Heart left ventricle (tissue), 16 donors: ENCODE measurements at regions not wholly inside any gene's neighbourhood (a gene's known extent, or its start where the extent isn't known, plus 50 kb on each side); places are given as distances from the start of the nearest gene placed in this dataset.

ENCODE experiments used
- ATAC-seq, 4 donors: fragments of 200-7000 bp; cut with Tn5 transposase; one replicate each; pipeline ENCODE4 v1.9.1; 2020 to 2022; ENCODE audit warnings: moderate library complexity in 4 of 4, mild to moderate bottlenecking in 3 of 4, moderate number of reproducible peaks in 1 of 4
- DNase-seq, 5 donors: peaks; one replicate each; pipeline ENCODE4 v3.0.0-alpha.2; 2020
- H3K27ac ChIP-seq, 12 donors: fragments of 200-600 bp; sonication (generic) in 4 of 12; one replicate each; pipeline versions ENCODE4 v1.5.0 to v1.8.0; 2016 to 2022; ENCODE audit warnings: mild to moderate bottlenecking in 2 of 12
- H3K27me3 ChIP-seq, 9 donors: fragments of 200-600 bp; sonication (generic) in 2 of 9; one replicate each; pipeline versions ENCODE4 v1.5.1 to v1.8.0; 2016 to 2022; ENCODE audit warnings: mild to moderate bottlenecking in 3 of 9
- H3K36me3 ChIP-seq, 9 donors: fragments of 200-600 bp; sonication (generic) in 2 of 9; one replicate each; pipeline versions ENCODE4 v1.5.0 to v1.8.0; 2018 to 2022; ENCODE audit warnings: mild to moderate bottlenecking in 2 of 9
- H3K4me1 ChIP-seq, 12 donors: fragments of 200-600 bp; sonication (generic) in 4 of 12; one replicate each; pipeline versions ENCODE4 v1.5.0 to v1.8.0; 2016 to 2022; ENCODE audit warnings: mild to moderate bottlenecking in 3 of 12
- H3K4me3 ChIP-seq, 12 donors: fragments of 200-600 bp; sonication (generic) in 4 of 12; one replicate each; pipeline versions ENCODE4 v1.5.0 to v1.8.0; 2017 to 2022; ENCODE audit warnings: mild to moderate bottlenecking in 9 of 12, moderate library complexity in 4 of 12
- H3K9me3 ChIP-seq, 12 donors: fragments of 200-600 bp; sonication (generic) in 4 of 12; one replicate each; pipeline versions ENCODE4 v1.5.0 to v1.8.0; 2016 to 2022; ENCODE audit warnings: mild to moderate bottlenecking in 1 of 12
- POLR2A ChIP-seq, 2 donors: fragments of 450-650 bp; IDR thresholded peaks; one replicate each; pipeline ENCODE4 v1.6.1; 2017; ENCODE audit warnings: antibody characterized with exemption in 2 of 2, mild to moderate bottlenecking in 2 of 2, moderate library complexity in 2 of 2
- WGBS, 4 donors: extraction: QIAGEN DNeasy Blood & Tissue Kit in 2 of 4; methylation state at CpG; one replicate each; pipeline versions ENCODE4 v1.1.5 to v1.1.7; 2013 to 2018; 5-methylcytosine and 5-hydroxymethylcytosine counted together
- intact Hi-C, 10 donors: fragments of 100-400 bp; cut with DNase I; formaldehyde crosslinking; loops; one replicate each; pipeline versions ENCODE4 v1.11.1 to v1.14.2; 2022
- TF ChIP-seq, protein P1 (sequence below), 12 donors: fragments of 200-600 bp; sonication (generic) in 4 of 12; IDR thresholded peaks; one replicate each; pipeline versions ENCODE4 v1.5.0 to v1.8.0; 2018 to 2022; ENCODE audit warnings: antibody characterized with exemption in 12 of 12, mild to moderate bottlenecking in 5 of 12
- donor health status: ischemic (EF 13 %, LVEDD 7.1; RV severe dilation, severe dysfunction).
- donor health status: healthy with polysubstance abuse.
- donor health status: DM: no; HTN: yes; CAD: no.
- donor health status: DM: no; HTN: no; CAD: no.
- donor health status: ischemic (EF 25% LVEDD 6.9; RV normal size, moderate dysfunction).
- donor health status: ischemic (EF 25% LVEDD 5.7; RV mildly dilated, moderate dysfunction).
- donor health status: healthy.
- donor health status: DM: yes; HTN: yes; CAD: no.
- donor health status: ischemic (EF 35%, LVEDD 5.7; RV mildly dilated, moderate dysfunction).
- donor health status: nonischemic (EF 11% LVEDD 7.7; RV severe dilation, severe dysfunction).
- donor health status: DM: yes; HTN: yes; CAD: no.
- donor health status: PGD.
- donor health status: ischemic (EF 29% LVEDD 5.4; RV normal size, mild dysfunction).
- donor health status: nonischemic (EF 23%, LVEDD 6.1; RV moderate dilation, normal function).

DNA sequence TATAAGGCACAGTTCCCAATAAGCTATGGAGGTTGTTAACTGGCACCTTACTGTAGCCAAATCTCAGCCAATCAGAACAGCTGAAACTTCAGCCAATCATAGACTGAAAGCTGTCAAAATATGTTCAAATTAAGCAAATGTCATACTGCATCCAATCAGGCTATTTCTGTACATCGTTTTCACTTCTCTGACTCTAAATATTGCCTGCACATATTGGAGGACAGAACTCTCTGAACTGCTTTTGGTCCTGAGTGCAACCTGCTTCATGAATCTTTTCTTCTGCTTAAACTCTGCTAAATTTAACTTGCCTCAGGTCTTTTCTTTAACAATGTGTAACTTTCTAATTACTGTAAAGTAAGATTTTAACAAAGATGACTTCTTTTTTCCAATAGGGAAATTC is 1198.9 kb upstream of the PCDH7 start:
- DNase-seq (no peak), ATAC-seq (no peak)
- Histone ChIP-seq H3K27ac (no peak overlapping the region), H3K4me1 (no peaks in the 10 kb centered on the region), H3K9me3 (peaks cover 0 to 12% (median 0%) of the 10 kb centered on the region in 12 donors), H3K4me3 (no peak overlapping the region), H3K27me3 (no peaks in the 10 kb centered on the region), H3K36me3 (no peaks in the 10 kb centered on the region)
- WGBS, 4 donors: 79 to 86% (median 81%) methylated on average over 1 of the region's 1 CpG
- intact Hi-C loops: no loop called here
- TF ChIP-seq, protein P1, sequence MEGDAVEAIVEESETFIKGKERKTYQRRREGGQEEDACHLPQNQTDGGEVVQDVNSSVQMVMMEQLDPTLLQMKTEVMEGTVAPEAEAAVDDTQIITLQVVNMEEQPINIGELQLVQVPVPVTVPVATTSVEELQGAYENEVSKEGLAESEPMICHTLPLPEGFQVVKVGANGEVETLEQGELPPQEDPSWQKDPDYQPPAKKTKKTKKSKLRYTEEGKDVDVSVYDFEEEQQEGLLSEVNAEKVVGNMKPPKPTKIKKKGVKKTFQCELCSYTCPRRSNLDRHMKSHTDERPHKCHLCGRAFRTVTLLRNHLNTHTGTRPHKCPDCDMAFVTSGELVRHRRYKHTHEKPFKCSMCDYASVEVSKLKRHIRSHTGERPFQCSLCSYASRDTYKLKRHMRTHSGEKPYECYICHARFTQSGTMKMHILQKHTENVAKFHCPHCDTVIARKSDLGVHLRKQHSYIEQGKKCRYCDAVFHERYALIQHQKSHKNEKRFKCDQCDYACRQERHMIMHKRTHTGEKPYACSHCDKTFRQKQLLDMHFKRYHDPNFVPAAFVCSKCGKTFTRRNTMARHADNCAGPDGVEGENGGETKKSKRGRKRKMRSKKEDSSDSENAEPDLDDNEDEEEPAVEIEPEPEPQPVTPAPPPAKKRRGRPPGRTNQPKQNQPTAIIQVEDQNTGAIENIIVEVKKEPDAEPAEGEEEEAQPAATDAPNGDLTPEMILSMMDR (IDR thresholded peaks at IDR 0.05): no peak
- no peak for TF ChIP-seq POLR2A (IDR thresholded peaks at IDR 0.05)

DNA sequence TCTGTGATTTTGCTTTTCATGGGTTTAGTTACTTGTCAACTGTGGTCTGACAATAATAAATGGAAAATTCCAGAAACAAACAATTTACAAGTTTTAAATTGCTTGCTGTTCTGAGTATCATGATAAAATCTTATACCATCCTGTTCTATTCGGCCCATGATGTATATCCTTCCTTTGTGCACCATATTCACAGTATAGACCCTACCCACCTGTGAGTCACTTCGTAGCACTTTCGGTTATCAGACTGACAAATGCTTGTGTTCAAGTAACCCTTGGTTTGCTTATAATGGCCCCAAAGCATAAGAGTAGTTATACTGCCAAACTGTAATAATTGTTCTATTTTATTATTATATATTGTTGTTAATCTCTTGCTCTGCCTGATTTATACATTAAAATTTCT is 1183.4 kb upstream of the PCDH7 start:
- no peak overlapping the region for H3K4me3 ChIP-seq
- TF ChIP-seq POLR2A (IDR thresholded peaks at IDR 0.05): no peak
- TF ChIP-seq, protein P1 (IDR thresholded peaks at IDR 0.05): no peak
- WGBS, 4 donors: 62 to 74% (median 70%) methylated on average over 3 of the region's 3 CpGs
- no peaks in the 10 kb centered on the region for H3K27me3 ChIP-seq
- no peaks in the 10 kb centered on the region for H3K36me3 ChIP-seq
- no peak for ATAC-seq
- H3K4me1 ChIP-seq: no peaks in the 10 kb centered on the region
- no peak overlapping the region for H3K27ac ChIP-seq
- H3K9me3 ChIP-seq: peaks cover 0 to 4% (median under 1%) of the 10 kb centered on the region in 12 donors
- intact Hi-C loops: no loop called here
- DNase-seq: no peak

DNA sequence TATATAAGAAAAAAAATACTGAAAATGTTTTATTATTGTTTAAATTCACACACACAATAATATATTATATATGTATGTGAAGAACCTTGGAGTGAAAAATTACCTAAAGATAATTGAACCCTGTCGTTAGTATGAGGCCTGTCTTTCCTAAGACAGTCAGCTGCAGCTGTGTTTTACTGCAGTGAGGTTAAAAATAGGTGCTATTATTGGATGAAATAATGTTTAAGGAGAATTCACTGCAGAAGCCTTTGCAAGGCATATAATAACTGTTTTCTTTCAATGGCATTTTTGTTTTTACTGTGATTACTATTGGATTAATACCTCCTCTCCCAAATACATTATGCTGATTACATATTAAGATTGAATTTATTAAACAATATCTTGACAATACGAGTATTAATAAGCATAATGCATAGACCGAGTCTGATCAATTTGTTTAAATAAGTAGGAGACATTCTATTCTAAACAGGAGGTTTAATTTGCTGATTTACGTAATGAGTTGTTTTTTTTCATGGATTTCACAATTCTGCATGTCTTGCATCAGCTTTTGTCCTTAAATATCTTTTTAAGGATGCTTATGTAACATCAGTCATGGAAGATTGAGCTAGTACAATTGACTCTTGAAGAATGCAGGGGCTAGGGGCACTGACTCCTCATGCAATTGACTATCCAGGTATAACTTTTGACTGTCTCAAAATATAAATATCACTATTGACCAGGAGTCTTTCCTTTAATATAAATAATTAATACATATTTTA is 1181.1 kb upstream of the PCDH7 start:
- DNase-seq (no peak), ATAC-seq (no peak)
- Histone ChIP-seq H3K9me3 (peaks cover 0 to 16% (median 5%) of the 10 kb centered on the region in 12 donors), H3K4me3 (no peak overlapping the region), H3K27me3 (no peaks in the 10 kb centered on the region), H3K4me1 (no peaks in the 10 kb centered on the region), H3K36me3 (no peaks in the 10 kb centered on the region), H3K27ac (no peak overlapping the region)
- intact Hi-C loops: no loop called here
- TF ChIP-seq, protein P1 (IDR thresholded peaks at IDR 0.05): no peak
- no peak for TF ChIP-seq POLR2A (IDR thresholded peaks at IDR 0.05)
- WGBS, 4 donors: 48 to 74% (median 69%) methylated on average over 4 of the region's 4 CpGs

DNA sequence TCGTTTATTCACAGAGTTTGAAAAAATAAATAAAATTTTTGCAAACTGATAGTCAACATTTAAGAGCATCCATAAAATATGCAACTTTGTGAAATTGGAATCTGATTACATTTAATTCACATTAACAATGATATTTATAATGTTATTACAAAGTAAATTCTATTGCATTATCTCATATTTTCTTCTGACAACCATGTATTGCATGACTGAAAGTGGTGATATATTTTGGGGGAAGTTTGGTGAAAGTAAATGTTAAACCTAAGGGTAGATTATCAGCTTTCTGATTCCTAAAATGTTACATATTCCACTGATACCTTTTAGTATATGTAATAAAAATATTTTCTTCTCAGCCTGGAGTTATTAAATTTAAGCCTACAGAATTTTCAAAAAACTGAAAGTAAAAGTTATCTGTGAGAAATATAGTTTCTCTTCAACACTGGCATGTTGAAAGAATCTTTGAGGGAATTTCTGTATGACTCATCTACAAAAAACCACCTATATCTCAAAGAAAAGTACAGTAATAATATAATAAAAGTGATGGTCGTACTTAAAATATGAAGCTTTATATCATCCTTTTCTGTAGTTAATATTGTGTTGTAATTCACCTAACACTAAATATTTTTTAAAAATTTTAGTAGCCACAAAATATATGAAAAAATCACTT is 1179.6 kb upstream of the PCDH7 start:
- Histone ChIP-seq H3K36me3 (no peaks in the 10 kb centered on the region), H3K9me3 (peaks cover 0 to 16% (median 5%) of the 10 kb centered on the region in 12 donors), H3K27me3 (no peaks in the 10 kb centered on the region), H3K4me1 (no peaks in the 10 kb centered on the region), H3K4me3 (no peak overlapping the region), H3K27ac (no peak overlapping the region)
- ATAC-seq (no peak), DNase-seq (no peak)
- intact Hi-C loops: no loop called here
- WGBS, 4 donors: 77 to 81% (median 78%) methylated on average over 2 of the region's 2 CpGs
- no peak for TF ChIP-seq POLR2A (IDR thresholded peaks at IDR 0.05)
- TF ChIP-seq, protein P1 (IDR thresholded peaks at IDR 0.05): no peak
